Heart left ventricle (tissue), 16 donors: ENCODE measurements at regions not wholly inside any gene's neighbourhood (a gene's known extent, or its start where the extent isn't known, plus 50 kb on each side); places are given as distances from the start of the nearest gene placed in this dataset.

Experiments
- ATAC-seq, 4 donors: fragments of 200-7000 bp; cut with Tn5 transposase; one replicate each; pipeline ENCODE4 v1.9.1; 2020 to 2022; ENCODE audit warnings: moderate library complexity in 4 of 4, mild to moderate bottlenecking in 3 of 4, moderate number of reproducible peaks in 1 of 4
- DNase-seq, 5 donors: peaks; one replicate each; pipeline ENCODE4 v3.0.0-alpha.2; 2020
- H3K27ac ChIP-seq, 12 donors: fragments of 200-600 bp; sonication (generic) in 4 of 12; one replicate each; pipeline versions ENCODE4 v1.5.0 to v1.8.0; 2016 to 2022; ENCODE audit warnings: mild to moderate bottlenecking in 2 of 12
- H3K27me3 ChIP-seq, 9 donors: fragments of 200-600 bp; sonication (generic) in 2 of 9; one replicate each; pipeline versions ENCODE4 v1.5.1 to v1.8.0; 2016 to 2022; ENCODE audit warnings: mild to moderate bottlenecking in 3 of 9
- H3K36me3 ChIP-seq, 9 donors: fragments of 200-600 bp; sonication (generic) in 2 of 9; one replicate each; pipeline versions ENCODE4 v1.5.0 to v1.8.0; 2018 to 2022; ENCODE audit warnings: mild to moderate bottlenecking in 2 of 9
- H3K4me1 ChIP-seq, 12 donors: fragments of 200-600 bp; sonication (generic) in 4 of 12; one replicate each; pipeline versions ENCODE4 v1.5.0 to v1.8.0; 2016 to 2022; ENCODE audit warnings: mild to moderate bottlenecking in 3 of 12
- H3K4me3 ChIP-seq, 12 donors: fragments of 200-600 bp; sonication (generic) in 4 of 12; one replicate each; pipeline versions ENCODE4 v1.5.0 to v1.8.0; 2017 to 2022; ENCODE audit warnings: mild to moderate bottlenecking in 9 of 12, moderate library complexity in 4 of 12
- H3K9me3 ChIP-seq, 12 donors: fragments of 200-600 bp; sonication (generic) in 4 of 12; one replicate each; pipeline versions ENCODE4 v1.5.0 to v1.8.0; 2016 to 2022; ENCODE audit warnings: mild to moderate bottlenecking in 1 of 12
- POLR2A ChIP-seq, 2 donors: fragments of 450-650 bp; IDR thresholded peaks; one replicate each; pipeline ENCODE4 v1.6.1; 2017; ENCODE audit warnings: antibody characterized with exemption in 2 of 2, mild to moderate bottlenecking in 2 of 2, moderate library complexity in 2 of 2
- WGBS, 4 donors: extraction: QIAGEN DNeasy Blood & Tissue Kit in 2 of 4; methylation state at CpG; one replicate each; pipeline versions ENCODE4 v1.1.5 to v1.1.7; 2013 to 2018; 5-methylcytosine and 5-hydroxymethylcytosine counted together
- intact Hi-C, 10 donors: fragments of 100-400 bp; cut with DNase I; formaldehyde crosslinking; loops; one replicate each; pipeline versions ENCODE4 v1.11.1 to v1.14.2; 2022
- TF ChIP-seq, protein P1 (sequence below), 12 donors: fragments of 200-600 bp; sonication (generic) in 4 of 12; IDR thresholded peaks; one replicate each; pipeline versions ENCODE4 v1.5.0 to v1.8.0; 2018 to 2022; ENCODE audit warnings: antibody characterized with exemption in 12 of 12, mild to moderate bottlenecking in 5 of 12
- donor health status: ischemic (EF 13 %, LVEDD 7.1; RV severe dilation, severe dysfunction).
- donor health status: healthy with polysubstance abuse.
- donor health status: DM: no; HTN: yes; CAD: no.
- donor health status: DM: no; HTN: no; CAD: no.
- donor health status: ischemic (EF 25% LVEDD 6.9; RV normal size, moderate dysfunction).
- donor health status: ischemic (EF 25% LVEDD 5.7; RV mildly dilated, moderate dysfunction).
- donor health status: healthy.
- donor health status: DM: yes; HTN: yes; CAD: no.
- donor health status: ischemic (EF 35%, LVEDD 5.7; RV mildly dilated, moderate dysfunction).
- donor health status: nonischemic (EF 11% LVEDD 7.7; RV severe dilation, severe dysfunction).
- donor health status: DM: yes; HTN: yes; CAD: no.
- donor health status: PGD.
- donor health status: ischemic (EF 29% LVEDD 5.4; RV normal size, mild dysfunction).
- donor health status: nonischemic (EF 23%, LVEDD 6.1; RV moderate dilation, normal function).

GRCh38 chr13:91139232-91139631 lies 208.3 kb upstream of the MIR17HG start:
- no peaks in the 10 kb centered on the region for H3K9me3 ChIP-seq
- intact Hi-C loops, result loop anchor here in 2 of 10 donors (5.0 kb wide), 1 partner anchor 43 kb away; no protein-coding TSS in a partner anchor
- ATAC-seq (no peak), DNase-seq (no peak)
- peaks cover 0 to 17% (median 0%) of the 10 kb centered on the region in 12 donors for H3K4me1 ChIP-seq
- H3K27ac ChIP-seq, result no peak overlapping the region
- H3K27me3 ChIP-seq, result no peaks in the 10 kb centered on the region
- no peaks in the 10 kb centered on the region for H3K36me3 ChIP-seq
- TF ChIP-seq POLR2A (IDR thresholded peaks at IDR 0.05), result no peak
- TF ChIP-seq, protein P1, sequence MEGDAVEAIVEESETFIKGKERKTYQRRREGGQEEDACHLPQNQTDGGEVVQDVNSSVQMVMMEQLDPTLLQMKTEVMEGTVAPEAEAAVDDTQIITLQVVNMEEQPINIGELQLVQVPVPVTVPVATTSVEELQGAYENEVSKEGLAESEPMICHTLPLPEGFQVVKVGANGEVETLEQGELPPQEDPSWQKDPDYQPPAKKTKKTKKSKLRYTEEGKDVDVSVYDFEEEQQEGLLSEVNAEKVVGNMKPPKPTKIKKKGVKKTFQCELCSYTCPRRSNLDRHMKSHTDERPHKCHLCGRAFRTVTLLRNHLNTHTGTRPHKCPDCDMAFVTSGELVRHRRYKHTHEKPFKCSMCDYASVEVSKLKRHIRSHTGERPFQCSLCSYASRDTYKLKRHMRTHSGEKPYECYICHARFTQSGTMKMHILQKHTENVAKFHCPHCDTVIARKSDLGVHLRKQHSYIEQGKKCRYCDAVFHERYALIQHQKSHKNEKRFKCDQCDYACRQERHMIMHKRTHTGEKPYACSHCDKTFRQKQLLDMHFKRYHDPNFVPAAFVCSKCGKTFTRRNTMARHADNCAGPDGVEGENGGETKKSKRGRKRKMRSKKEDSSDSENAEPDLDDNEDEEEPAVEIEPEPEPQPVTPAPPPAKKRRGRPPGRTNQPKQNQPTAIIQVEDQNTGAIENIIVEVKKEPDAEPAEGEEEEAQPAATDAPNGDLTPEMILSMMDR (IDR thresholded peaks at IDR 0.05), result no peak
- WGBS, 4 donors, result 70 to 95% (median 91%) methylated on average over 2 of the region's 2 CpGs
- H3K4me3 ChIP-seq, result no peak overlapping the region

DNA sequence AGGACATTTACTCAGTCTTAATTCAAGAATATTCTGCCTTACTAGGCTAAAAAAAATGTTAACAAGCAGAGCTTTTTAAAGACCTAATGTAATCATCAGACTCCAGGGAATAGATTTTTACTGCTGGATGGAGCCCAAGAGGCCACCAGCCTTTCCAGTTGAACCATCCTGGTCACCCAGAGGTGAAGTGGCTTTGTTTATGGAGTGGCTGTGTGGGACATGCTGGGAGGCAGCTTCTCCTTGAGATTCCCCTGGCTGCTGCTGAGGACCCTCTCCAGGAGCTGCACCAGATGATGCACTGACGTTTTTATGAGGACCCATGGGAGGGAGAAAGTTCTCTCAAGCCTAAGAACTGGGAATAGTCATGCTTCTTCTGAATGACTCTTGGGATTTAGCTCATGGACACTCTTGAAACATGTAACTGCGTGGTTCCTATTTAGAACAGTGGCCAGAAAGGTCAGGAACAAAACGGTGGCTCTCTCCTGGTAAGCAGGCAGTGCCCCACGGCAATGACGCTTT lies 205.9 kb upstream of the MIR17HG start:
- H3K9me3 ChIP-seq, result no peaks in the 10 kb centered on the region
- WGBS, 4 donors, result 54 to 77% (median 72%) methylated on average over 5 of the region's 5 CpGs
- DNase-seq (no peak), ATAC-seq (no peak)
- H3K4me3 ChIP-seq, result no peak overlapping the region
- no peaks in the 10 kb centered on the region for H3K27me3 ChIP-seq
- H3K36me3 ChIP-seq, result no peaks in the 10 kb centered on the region
- no peak for TF ChIP-seq POLR2A (IDR thresholded peaks at IDR 0.05)
- H3K4me1 ChIP-seq, result peaks cover 0 to 29% (median 0%) of the 10 kb centered on the region in 12 donors
- intact Hi-C loops, result no loop called here
- H3K27ac ChIP-seq, result no peak overlapping the region

DNA sequence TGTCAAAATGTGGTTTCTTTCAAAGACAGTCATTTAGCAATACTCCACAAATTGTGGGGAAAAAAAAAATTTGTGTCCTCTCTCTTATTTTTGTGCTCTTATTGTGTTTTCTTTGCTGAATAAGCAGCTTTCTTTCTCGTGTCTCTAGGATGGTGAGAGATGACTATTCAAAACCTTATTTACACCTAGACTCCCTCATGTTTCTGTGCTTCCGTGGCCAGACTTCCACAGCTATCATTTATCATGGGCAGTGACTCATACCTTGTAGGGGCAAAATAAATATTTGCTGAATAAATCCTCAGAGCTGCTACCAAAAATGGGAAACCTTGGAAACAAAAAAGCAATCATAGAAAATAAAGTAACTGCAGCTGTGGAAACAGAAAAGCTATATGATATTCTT lies 204.9 kb upstream of the MIR17HG start:
- DNase-seq (no peak), ATAC-seq (no peak)
- Histone ChIP-seq H3K4me1 (peaks cover 0 to 29% (median 0%) of the 10 kb centered on the region in 12 donors), H3K27ac (no peak overlapping the region), H3K9me3 (no peaks in the 10 kb centered on the region), H3K36me3 (no peaks in the 10 kb centered on the region), H3K27me3 (no peaks in the 10 kb centered on the region), H3K4me3 (no peak overlapping the region)
- 44 to 57% (median 46%) methylated on average over 2 of the region's 2 CpGs for WGBS, 4 donors
- intact Hi-C loops, result no loop called here
- TF ChIP-seq, protein P1 (IDR thresholded peaks at IDR 0.05), result no peak
- TF ChIP-seq POLR2A (IDR thresholded peaks at IDR 0.05), result no peak

DNA sequence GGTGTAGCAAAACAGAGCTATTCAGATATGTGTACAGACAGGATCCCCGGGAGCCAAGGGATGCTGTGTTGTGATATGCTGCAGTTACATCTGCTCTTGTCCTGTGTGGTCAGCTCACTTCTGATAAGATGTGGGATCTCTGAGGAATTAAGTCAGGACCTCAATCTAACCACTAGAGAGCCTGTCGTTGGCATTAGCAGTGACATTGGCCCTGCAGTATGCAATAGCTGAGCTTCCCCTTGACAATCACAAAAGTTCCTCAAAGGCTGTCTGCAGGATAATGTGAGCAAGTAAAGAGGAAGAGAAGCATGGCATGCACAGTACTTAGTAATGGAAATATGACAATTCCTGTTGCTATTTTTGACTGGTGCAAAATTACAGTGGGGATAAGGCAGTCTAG lies 203.4 kb upstream of the MIR17HG start:
- no peaks in the 10 kb centered on the region for H3K36me3 ChIP-seq
- DNase-seq (no peak), ATAC-seq (peak in 3 of 4 donors; percentile 63 to 88 (median 71))
- H3K4me3 ChIP-seq, result no peak overlapping the region
- peak overlapping the region in 1 of 12 donors; percentile 29 for H3K27ac ChIP-seq
- H3K27me3 ChIP-seq, result no peaks in the 10 kb centered on the region
- intact Hi-C loops, result no loop called here
- no peaks in the 10 kb centered on the region for H3K9me3 ChIP-seq
- peaks cover 0 to 29% (median 0%) of the 10 kb centered on the region in 12 donors for H3K4me1 ChIP-seq
- WGBS, 4 donors, result 18 to 30% (median 21%) methylated on average over 2 of the region's 2 CpGs
- TF ChIP-seq POLR2A (IDR thresholded peaks at IDR 0.05), result no peak
- TF ChIP-seq, protein P1 (IDR thresholded peaks at IDR 0.05), result no peak

GRCh38 chr13:91144486-91144885 lies 203.0 kb upstream of the MIR17HG start:
- peak overlapping the region in 1 of 12 donors; percentile 29 for H3K27ac ChIP-seq
- intact Hi-C loops, result no loop called here
- 62 to 73% (median 70%) methylated on average over 2 of the region's 2 CpGs for WGBS, 4 donors
- ATAC-seq, result no peak
- no peaks in the 10 kb centered on the region for H3K27me3 ChIP-seq
- no peaks in the 10 kb centered on the region for H3K36me3 ChIP-seq
- TF ChIP-seq, protein P1 (IDR thresholded peaks at IDR 0.05), result no peak
- no peak for TF ChIP-seq POLR2A (IDR thresholded peaks at IDR 0.05)
- DNase-seq, result no peak
- H3K4me1 ChIP-seq, result peaks cover 0 to 29% (median 0%) of the 10 kb centered on the region in 12 donors
- H3K4me3 ChIP-seq, result no peak overlapping the region
- H3K9me3 ChIP-seq, result no peaks in the 10 kb centered on the region
